NCI-H1105 (cell line): ENCODE measurements at regions not wholly inside any gene's neighbourhood (a gene's known extent, or its start where the extent isn't known, plus 50 kb on each side); places are given as distances from the start of the nearest gene placed in this dataset.
"Not testable (repeated sequence)": the region's sequence is repeated elsewhere in the genome, so short reads cannot be mapped to it uniquely, and the experiment has no call there.

Experiments
- DNase-seq: peaks from one replicate; lab custom pipeline; 2025; lab: John Stamatoyannopoulos, UW

DNA sequence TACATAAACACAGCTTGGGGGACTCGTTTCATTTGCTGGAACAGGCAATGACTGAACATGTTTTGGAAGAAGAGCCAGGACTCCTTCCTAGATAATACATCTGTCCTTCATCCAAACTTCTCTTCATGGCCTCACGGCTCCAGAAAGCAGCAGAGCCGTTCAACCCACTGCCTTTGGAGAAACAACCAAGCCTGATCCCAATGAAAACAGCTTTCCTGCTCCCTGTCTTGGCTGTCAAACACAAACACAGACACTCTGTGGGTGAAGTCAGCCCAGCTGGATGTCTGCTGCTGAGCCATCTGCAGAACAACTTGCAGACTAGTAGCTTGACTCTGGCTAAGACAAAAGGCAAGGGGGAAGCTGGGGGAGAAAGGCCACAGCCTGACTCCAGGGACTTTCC, 345.1 kb upstream of the PSMD7 start:
- DNase-seq = no peak

DNA sequence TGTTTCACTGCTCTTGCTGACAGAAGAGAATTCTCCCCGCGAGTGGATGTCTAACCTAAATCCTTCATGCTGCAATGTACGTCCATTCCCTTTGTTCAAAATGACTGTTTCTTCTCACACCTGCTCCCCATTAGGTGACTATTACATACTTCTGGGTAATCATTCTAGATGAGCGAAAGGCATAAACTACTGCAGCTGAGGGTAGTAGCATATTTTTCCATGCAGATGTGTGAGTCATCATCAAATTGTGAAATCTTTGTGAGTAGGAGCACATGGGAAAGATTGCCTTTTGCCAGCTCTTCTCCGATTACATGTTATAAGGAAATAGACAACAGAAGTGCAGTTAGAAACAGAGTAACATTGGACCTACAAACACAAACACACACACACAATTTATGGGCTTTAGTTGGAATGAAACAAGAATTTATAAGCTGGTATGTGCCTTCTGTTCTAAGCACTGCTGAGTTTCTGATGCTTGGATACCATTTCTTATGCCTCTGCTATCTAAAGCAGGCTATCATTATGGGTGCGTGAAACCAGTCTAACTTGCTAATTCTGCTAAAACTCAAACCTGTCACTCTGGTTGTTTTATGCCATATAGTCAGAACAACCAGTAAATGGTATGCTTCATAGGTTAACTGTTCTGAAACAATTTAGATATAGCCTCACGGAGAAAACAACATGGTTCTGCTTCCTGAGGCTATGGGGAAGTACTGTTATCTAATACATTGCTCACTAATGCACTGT, 346.9 kb upstream of the PSMD7 start:
- no peak for DNase-seq

DNA sequence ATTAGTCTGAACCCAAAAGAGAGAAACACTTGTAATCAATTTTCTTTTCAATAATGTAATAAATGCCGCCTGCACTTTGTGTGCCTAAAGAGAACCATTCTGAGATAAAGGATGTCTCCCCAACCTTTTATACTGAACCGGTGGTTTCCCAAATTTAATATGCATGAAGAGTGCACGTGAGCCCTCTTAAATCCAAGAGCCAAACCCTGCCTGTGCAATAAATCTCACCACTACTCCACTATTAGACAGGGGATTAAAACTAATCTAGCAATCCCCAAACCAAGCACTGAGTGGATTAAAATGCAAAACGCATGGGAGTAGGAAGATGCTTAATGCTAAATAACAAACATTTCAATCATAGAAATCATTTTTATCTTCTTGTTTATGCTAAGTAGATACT, 351.0 kb upstream of the PSMD7 start:
- no peak for DNase-seq

DNA sequence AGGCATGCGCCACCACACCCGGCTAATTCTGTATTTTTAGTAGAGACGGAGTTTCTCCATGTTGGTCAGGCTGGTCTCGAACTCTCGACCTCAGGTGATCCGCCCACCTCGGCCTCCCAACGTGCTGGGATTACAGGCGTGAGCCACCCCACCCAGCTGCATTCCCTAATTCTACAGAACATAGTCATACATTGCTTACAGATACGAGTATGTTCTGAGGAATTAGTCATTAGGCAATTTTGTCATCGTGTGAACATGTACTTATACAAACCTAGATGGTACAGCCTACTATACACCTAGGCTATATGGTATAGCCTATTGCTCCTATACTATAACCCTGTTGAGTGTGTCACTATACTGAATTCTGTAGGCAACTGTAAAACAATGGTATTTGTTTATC, 353.4 kb upstream of the PSMD7 start:
- DNase-seq = not testable (repeated sequence)

DNA sequence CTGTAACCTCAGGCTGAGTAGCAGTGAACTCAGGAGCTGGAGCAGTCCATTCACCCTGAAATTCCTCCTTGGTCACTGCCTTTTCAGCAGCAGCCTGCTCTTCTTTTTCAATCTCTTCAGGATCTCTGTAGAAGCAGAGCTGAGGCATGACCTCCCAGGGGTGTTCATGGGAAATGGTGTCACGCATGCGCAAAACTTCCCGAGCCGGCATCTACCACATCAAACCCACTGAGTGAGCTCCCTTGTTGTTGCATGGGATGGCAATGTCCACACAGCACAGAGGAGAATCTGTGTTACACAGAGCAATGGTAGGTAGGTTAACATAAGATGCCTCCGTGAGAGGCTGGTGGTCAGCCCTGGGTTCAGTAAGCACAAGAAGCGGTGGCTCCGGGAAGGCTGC, 355.8 kb upstream of the PSMD7 start:
- not testable (repeated sequence) for DNase-seq

DNA sequence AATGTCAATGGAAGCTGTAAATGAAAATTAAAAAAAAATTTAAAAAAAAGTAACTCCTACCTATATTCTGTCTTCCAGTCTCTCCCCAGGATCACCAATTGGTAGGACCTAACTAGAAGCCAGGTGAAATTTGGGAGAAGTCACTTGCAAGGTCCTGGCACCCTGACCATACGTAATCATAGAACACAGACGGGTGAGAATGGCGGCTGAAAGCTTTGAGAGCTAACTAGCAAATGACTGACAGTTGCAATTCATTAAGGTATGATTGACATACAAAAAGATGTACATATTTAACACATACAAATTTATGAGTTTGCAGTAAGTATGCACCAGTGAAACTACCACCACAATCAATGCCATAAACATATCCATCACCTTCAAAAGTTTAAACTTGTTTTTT, 372.7 kb upstream of the PSMD7 start:
- no peak for DNase-seq

DNA sequence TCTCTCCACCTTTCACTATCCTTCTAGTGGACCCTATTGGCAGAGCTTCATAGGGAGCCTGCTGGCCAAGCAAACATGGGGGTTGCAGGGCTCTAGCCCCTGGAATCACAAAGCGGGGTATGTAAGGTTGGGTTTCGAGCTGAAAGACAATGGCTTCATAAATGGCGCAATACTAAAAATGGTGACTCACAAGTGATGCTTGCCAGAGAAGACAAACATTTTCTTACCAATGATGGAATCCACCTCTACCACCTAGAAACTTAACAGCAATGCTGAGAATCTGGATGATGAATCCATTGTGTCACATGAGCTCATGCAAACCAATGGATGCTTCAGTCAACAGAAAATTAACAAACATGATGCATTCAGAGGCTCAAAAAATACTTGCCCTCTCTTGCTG, 375.3 kb upstream of the PSMD7 start:
- no peak for DNase-seq

DNA sequence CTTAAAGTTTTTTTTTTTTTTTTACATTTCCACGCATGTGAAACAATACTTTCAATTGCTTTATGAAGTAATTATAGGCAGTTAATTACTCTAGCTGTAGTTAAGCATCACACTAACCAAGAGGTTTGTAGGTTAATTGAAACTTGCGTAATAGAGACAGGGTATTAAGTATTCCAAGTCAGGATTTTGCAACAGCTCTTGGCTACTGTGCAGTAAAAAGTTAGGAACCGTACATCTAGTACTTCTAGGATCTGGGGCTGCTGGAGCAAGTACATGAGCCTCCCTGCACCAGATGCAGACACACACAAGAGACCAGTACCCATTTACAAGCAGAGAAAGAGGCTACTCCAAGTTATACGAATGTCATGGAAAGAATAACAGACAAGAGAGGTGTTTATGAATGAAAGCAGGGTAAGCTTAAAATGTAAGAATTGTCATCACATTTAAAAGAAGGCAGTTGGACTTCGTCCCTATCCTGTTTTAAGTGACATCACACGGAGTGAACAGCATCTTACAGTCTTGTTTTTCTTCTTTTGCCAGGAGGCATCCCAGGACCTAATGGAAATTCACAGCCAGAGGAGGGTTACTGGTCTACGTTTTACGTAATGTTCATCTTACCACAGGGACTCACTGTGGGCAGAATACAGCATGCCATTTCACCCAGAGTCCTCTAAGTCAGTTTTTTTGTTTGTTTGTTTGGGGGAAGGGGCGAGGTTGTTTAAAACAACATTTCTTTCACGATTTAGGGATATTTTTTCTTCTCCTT, 379.6 kb upstream of the PSMD7 start:
- DNase-seq = no peak

DNA sequence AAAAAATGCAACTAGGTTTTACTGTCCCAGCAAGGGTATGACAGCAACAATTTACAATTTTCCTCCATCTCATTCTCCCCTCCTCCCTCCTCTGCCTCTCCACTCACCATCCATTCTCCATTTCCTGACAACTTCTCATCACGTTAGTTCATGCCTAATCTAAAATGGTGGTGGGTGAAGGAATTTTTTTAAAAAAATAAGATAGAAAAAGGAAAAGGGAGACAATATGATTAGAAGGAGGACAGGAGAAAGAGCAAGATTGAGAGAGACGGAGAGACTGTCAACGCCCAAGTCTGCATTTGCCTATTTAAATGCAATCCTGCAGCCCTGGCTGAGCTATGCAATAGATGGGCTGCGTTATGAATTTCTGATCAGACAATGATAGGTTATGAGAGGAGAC, 380.7 kb upstream of the PSMD7 start:
- DNase-seq = no peak

DNA sequence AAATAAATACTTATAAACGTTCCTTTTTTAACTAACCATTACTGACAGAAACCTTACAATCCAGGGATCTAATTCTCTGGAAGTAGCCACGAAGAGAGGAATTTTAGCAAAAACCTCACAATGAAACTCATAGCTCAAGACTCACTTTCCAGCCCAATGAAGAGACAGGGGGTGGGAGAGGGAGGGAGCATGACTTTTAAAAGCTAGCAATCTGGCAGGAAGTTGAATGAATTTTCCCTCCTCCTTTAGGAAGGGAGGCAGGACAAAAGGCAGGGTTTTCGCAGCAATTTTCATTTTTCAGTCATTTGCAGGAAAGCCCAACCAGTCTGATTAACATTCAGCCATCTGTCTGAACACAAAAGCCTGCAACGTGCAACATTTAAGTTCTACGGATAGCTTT, 381.5 kb upstream of the PSMD7 start:
- no peak for DNase-seq

DNA sequence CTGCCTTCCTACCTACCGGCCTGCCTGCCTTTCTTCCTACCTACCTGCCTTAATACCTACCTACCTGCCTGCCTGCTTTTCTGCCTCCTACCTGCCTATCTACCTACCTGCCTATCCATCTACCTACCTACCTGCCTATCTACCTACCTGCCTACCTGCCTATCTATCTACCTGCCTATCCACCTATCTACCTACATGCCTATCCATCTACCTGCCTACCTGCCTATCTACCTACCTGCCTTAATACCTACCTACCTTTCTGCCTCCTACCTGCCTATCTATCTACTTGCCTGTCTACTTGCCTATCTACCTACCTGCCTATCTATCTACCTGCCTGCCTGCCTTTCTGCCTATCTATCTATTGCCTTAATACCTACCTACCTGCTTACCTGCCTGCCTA, 383.8 kb upstream of the PSMD7 start:
- DNase-seq = no peak

DNA sequence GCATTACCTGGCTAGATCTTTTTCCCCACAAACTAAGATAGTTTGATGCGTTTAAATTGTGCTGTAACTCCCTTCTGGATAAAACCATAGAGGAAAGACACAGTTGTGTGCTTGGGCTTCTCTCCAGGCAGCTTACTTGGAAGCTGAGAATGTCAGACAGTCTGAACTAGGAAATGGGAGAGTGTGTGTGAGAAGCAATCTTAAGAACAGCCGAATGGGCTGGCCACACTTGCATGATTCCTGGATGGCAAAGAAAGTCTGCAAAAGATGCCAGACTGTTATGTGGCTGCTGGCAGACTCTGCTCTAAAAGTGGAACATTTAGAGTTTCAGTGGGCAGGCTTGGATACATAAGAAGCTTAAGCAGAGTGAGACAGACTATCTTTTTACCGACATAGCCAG, 384.3 kb upstream of the PSMD7 start:
- no peak for DNase-seq

DNA sequence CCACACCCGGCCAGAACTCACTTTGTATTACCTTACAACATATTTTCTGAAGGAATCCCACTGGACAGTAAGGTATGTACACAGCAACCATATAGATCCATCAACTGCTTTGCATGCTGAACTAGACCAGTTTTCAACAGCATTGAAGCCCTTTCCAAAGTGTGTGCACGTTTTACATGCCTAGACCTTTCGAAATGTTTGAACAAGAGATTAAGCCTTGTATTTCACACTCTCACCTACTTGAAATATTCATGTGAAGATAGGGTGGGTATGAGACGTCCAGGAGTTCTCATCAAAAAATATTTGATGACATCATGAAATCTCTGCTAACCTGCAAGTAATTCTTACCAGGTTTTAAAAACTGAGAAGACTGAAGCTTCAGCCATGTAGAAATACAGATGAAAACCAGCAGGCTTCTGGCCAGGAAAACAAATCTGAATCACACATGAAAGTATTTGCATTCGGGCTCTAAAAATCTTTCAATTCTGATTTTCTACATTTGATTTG, 387.0 kb upstream of the PSMD7 start:
- DNase-seq = no peak

DNA sequence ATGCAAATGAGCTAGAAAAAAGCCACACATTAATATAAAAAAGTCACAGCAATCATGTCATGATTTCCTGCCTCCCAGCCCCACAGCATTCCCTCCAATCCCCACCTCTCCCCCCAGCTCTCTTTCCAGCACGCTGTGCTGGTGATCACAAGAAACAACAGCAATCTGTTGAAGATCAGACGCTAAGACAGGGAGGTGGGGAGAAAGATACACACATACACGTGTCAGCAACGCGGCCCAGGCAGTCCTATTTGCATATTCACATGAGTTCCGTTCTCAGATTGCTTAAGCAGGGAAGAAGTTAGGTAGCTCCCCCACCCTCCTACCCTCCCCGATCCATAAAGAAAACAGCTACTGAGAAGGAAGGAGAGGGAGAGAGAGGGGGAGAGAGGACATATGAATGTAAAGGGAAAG, 405.5 kb upstream of the PSMD7 start:
- no peak for DNase-seq

DNA sequence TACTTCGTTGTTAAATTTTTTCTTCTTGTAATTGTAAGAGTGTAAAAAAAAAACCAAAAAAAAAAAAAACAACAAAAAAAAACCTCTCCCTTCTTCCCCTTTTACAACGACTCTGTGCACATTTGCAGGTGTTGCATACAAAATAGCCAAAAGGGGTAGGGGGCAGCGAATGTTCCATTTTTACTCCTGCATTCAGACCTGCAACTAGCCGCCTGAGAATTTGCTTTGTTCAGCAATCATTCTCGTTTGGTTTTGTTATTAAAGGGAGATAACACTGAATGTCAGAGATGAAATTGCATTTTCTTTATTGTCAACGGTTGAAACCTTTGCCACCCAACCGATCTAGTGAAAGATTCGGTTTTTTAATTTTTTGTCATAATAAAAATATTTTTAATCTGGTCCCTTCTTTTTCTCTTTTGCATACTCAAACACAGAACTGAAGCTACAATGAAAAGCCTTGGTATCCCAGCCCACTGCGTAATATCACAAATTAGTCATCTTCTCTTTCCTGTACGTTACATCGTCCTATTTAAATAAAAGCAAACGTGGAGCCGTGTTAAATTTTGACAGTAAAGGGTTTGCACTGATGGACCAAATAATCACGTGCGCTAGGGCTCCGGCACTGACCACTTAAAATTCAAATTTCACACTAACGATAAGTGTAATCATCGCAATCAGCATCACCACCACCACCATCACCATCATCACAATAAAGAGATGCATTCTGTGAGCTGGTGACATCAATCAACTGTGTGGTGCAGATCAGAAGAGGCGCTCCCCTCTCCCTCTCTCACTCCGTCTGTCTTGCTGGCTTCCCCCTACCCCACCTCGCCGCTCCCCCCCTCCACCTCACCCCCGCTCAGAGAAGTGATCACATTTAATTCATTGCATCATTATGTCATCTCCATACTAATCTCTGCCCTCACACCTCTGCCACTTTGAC, 406.2 kb upstream of the PSMD7 start:
- DNase-seq = no peak

DNA sequence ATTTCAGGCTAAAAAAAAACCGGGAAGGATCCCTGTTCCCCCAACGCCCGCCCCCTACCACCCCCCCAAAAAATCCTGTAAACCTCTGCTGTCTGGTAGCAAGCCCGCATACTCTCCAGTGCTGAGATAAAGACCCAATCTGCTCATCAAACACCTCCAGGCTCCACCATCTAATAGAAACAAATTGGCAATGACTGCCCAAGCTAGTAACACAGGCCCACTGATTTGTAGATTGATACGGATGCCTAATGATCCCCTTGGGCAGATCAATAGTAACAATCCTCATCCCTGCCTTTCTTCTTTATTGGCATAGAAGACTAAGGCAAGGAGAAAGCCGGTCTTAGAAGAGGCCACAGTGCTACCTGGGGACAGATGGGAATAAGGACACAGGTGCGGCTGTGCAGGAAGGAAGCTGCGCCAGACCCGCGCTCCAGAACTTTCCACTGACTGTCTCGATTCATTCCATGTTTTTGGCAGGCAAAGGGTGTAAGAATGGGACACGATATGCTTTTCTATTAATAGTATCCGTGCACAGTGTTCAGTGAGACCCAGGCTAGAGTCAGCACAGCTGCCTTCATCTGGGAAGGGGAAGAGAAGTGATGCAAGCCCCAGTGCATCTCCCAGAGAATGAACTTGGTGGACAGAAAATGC, 407.6 kb upstream of the PSMD7 start:
- no peak for DNase-seq

DNA sequence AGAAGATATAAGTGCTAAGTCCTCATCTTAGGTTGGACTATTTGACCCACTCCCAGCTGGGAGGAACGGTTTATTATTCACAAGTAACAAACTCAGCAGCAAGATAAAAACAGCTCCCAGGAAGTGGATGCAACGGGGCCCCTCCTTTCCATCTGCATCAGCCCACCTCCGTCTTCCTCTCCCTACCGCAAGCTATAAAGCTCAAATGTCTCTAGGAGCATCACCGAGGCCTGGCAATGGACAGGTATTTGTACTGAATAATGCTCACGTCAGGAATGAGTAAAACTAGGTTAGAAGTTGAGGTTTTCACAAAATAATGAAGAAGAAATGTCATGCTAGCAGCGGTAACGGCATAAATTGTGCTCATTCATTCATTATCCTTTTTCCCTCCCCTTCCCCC, 408.7 kb upstream of the PSMD7 start:
- no peak for DNase-seq

DNA sequence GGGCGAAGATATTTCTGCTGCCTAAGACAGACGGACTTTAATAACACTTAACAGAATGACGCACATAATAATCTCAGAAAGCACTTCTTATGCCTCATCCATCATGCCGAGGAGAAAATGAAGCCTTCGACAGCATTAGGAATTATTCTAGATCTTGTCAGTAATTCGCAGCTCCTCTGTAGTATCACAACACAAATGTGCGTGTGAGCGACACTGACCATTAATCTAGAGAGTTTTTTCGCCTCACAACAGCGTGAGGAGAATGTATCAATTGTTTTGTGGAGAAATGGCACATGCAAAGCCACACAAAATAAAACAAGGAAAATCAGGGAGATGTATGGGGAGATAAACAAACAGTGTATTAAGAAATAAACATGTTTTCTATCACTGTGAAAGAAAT, 410.2 kb upstream of the PSMD7 start:
- DNase-seq = no peak

DNA sequence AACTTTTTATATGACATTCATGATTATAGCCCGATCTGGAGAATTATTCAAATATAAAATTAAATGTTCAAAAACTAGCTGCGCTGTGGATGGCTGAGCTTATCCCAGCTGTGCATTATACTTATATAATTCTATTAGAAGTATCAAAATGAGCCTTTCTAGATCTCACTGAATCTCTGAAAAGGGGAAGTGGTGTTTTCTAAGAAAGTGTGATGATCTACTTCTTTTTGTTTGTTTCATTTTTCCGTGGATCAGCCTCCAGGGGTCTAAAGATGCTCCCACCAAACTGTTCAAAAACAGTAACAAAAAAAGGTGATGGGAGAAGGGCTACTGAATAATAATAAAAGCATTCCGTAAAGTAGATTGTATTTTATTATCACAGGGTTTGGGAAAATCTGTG, 411.3 kb upstream of the PSMD7 start:
- no peak for DNase-seq

DNA sequence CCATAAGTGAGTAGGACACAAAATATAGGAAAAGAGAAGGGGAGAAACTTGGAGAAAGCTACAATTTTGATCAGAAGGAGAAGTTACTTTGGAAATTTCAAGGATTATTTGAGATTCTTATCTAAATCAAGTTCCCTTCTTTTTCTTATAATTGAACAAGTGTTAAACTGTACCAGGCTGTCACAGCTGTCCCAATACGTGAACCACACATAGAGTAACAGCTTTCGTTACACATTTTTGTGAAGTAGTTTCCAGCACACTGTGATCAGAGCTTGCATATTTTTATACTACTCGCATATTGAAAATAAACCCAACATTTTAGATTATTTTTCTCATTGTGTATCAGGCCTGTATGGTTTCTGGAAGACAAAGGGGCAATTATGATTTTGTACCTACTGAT, 412.8 kb upstream of the PSMD7 start:
- DNase-seq = no peak

DNA sequence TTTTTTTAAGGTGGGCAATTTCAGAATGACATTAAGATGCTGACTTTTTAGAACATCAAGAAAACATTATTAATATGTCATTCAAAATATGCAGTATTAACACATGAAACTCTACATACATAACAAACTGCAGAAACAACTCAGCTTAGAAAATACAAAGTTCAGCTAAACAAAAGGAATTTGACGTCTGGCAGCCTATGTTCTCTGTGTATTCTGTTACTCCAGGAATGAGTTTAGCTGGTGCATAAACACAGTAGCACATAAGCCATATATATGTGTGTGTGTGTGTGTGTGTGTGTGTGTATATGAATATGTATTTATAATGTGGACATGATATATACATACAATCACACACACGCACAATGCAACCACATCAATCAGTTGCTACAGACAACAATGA, 413.5 kb upstream of the PSMD7 start:
- DNase-seq = no peak

DNA sequence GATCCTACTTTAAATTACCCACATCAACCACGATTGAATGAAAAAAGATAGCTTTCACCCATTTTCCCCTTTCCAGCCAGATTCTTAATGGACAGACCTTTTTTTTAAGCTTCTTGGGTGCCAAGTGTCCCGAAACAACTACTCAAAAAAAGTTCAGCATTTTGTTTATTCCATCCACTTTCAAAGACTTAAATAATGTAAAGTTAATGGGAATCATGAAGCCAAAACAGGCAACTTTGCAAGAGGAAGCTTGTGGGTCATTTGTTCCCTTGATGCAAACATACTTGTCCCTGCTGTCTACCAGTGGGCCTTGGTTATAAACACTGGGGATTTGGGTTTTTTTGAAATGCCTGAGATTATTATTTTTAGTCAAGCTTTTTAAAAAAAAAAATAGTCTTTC, 414.0 kb upstream of the PSMD7 start:
- DNase-seq = no peak
